Fibroblast of lung (primary cell): ENCODE measurements at regions not wholly inside any gene's neighbourhood (a gene's known extent, or its start where the extent isn't known, plus 50 kb on each side); places are given as distances from the start of the nearest gene placed in this dataset.

ENCODE experiments used
- DNase-seq, 2 donors: peaks; one replicate each; pipeline versions ENCODE4 v3.0.0 to v3.0.0-alpha.2; 2010; ENCODE audit warnings: low read depth in 2 of 2
- H2AFZ ChIP-seq: 2 replicates; pipeline ENCODE4 v1.5.1; 2012; ENCODE audit warnings: low read length, control low read depth, inconsistent platforms
- H3K27ac ChIP-seq: 2 replicates; pipeline ENCODE4 v1.5.1; 2011; ENCODE audit warnings: low read length, control low read depth; ENCODE audit not compliant: insufficient read depth
- H3K27me3 ChIP-seq: 2 replicates; pipeline ENCODE4 v1.5.1; 2011; ENCODE audit warnings: mild to moderate bottlenecking, low read length; ENCODE audit not compliant: control insufficient read depth, insufficient read depth
- H3K36me3 ChIP-seq: 2 replicates; pipeline ENCODE4 v1.5.1; 2011; ENCODE audit warnings: low read length; ENCODE audit not compliant: control insufficient read depth, insufficient read depth
- H3K4me1 ChIP-seq: 2 replicates; pipeline ENCODE4 v1.5.1; 2011; ENCODE audit warnings: low read length; ENCODE audit not compliant: control insufficient read depth, insufficient read depth; ENCODE audit errors: extremely low read depth
- H3K4me2 ChIP-seq: 2 replicates; pipeline ENCODE4 v1.5.1; 2011; ENCODE audit warnings: low read length, control low read depth; ENCODE audit not compliant: insufficient read depth; ENCODE audit errors: extremely low read depth
- H3K4me3 ChIP-seq, 4 experiments: fragments of 200-600 bp in 1 of 4; sonication (generic) in 1 of 4; replicated peaks in 1 of 4; 2 replicates each; pipeline ENCODE4 v1.5.1; 2011 to 2016; ENCODE audit warnings: low read length in 4 of 4, low read depth in 3 of 4, mild to moderate bottlenecking in 3 of 4, control low read depth in 2 of 4, inconsistent platforms in 1 of 4, mixed read lengths in 1 of 4; ENCODE audit not compliant: insufficient read depth in 1 of 4; ENCODE audit errors: control extremely low read depth in 1 of 4
- H3K79me2 ChIP-seq: 2 replicates; pipeline ENCODE4 v1.5.1; 2012; ENCODE audit warnings: mild to moderate bottlenecking, low read length, inconsistent platforms; ENCODE audit not compliant: control insufficient read depth, insufficient read depth
- H3K9ac ChIP-seq: 2 replicates; pipeline ENCODE4 v1.5.1; 2011; ENCODE audit warnings: mild to moderate bottlenecking, low read length, control low read depth; ENCODE audit not compliant: insufficient read depth
- H3K9me3 ChIP-seq: 2 replicates; pipeline ENCODE4 v1.5.1; 2012; ENCODE audit warnings: low read depth, low read length; ENCODE audit not compliant: control insufficient read depth, insufficient read depth
- H4K20me1 ChIP-seq: 2 replicates; pipeline ENCODE4 v1.5.1; 2011; ENCODE audit warnings: low read length; ENCODE audit not compliant: control insufficient read depth, insufficient read depth; ENCODE audit errors: extremely low read depth
- EZH2 ChIP-seq: IDR thresholded peaks from 2 replicates; pipeline ENCODE4 v1.5.1; 2012; ENCODE audit warnings: low read length, control low read depth, mild to moderate bottlenecking; ENCODE audit errors: missing control alignments
- TF ChIP-seq, protein P1 (sequence below), 2 donors: IDR thresholded peaks in 1 of 2; conservative IDR thresholded peaks in 1 of 2; 1 replicate in 1 of 2; 2 replicates in 1 of 2; pipeline ENCODE4 v1.5.1; 2011 to 2012; ENCODE audit warnings: low read length in 2 of 2, control low read depth in 1 of 2, inconsistent platforms in 1 of 2, low read depth in 1 of 2, mild to moderate bottlenecking in 1 of 2

DNA sequence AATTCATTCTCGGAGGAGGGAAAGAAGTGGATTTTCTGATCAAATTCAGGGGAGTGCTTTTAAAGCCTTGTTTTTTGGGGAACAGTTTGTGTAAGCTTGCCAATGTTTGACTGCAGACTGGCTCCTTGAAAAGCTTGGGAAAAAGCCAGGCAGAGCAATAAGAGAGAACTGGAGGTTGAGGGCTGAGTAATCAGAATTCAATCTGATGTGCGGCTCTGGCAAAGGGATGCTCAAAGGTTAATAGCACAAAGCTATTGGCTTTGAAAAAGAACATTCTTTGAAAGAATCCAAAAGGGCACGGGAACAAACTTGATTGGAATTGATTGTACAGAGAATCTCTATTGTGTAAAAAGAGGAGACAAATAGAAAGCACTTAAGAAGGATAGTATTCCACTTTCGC is 279.3 kb downstream of the YTHDC2 start:
- TF ChIP-seq, protein P1, sequence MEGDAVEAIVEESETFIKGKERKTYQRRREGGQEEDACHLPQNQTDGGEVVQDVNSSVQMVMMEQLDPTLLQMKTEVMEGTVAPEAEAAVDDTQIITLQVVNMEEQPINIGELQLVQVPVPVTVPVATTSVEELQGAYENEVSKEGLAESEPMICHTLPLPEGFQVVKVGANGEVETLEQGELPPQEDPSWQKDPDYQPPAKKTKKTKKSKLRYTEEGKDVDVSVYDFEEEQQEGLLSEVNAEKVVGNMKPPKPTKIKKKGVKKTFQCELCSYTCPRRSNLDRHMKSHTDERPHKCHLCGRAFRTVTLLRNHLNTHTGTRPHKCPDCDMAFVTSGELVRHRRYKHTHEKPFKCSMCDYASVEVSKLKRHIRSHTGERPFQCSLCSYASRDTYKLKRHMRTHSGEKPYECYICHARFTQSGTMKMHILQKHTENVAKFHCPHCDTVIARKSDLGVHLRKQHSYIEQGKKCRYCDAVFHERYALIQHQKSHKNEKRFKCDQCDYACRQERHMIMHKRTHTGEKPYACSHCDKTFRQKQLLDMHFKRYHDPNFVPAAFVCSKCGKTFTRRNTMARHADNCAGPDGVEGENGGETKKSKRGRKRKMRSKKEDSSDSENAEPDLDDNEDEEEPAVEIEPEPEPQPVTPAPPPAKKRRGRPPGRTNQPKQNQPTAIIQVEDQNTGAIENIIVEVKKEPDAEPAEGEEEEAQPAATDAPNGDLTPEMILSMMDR (conservative IDR thresholded peaks at IDR 0.05 in 1 of 2, IDR thresholded peaks at IDR 0.05 in 1 of 2; ENCODE audit: low read depth in 1 of 2, low read length in 2 of 2): no peak
- TF ChIP-seq EZH2: no peak
- Histone ChIP-seq H3K27me3 (no peaks in the 10 kb centered on the region), H2AFZ (no peak overlapping the region), H3K36me3 (no peaks in the 10 kb centered on the region), H3K9me3 (no peaks in the 10 kb centered on the region), H3K27ac (no peak overlapping the region), H4K20me1 (no peaks in the 10 kb centered on the region), H3K4me1 (no peaks in the 10 kb centered on the region), H3K4me2 (no peak overlapping the region), H3K4me3 (no peak overlapping the region), H3K9ac (no peak overlapping the region), H3K79me2 (no peaks in the 10 kb centered on the region)
- no peak for DNase-seq

DNA sequence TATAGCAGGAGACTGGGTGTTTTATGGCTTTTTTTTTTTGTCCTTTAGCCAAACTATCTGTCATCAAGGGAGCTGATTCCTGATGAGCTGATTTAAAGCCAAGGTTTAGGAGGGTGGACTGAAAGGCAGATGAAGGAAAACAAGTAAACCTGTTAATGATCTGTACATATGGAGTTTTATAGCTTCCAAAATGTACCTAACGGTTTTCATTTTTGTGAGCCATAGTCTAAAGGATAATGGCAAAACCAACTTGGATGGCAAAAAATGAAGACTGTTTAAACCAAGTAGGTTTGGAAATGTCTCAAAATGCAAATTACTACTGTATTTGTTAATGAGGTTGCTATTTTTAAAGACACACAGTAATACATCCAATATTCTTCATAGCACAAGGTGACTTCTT is 281.5 kb downstream of the YTHDC2 start:
- TF ChIP-seq, protein P1 (conservative IDR thresholded peaks at IDR 0.05 in 1 of 2, IDR thresholded peaks at IDR 0.05 in 1 of 2; ENCODE audit: low read depth in 1 of 2, low read length in 2 of 2): no peak
- TF ChIP-seq EZH2: no peak
- Histone ChIP-seq H3K27me3 (no peaks in the 10 kb centered on the region), H3K4me1 (no peaks in the 10 kb centered on the region), H3K4me3 (no peak overlapping the region), H3K36me3 (no peaks in the 10 kb centered on the region), H3K9ac (no peak overlapping the region), H3K79me2 (no peaks in the 10 kb centered on the region), H4K20me1 (no peaks in the 10 kb centered on the region), H2AFZ (no peak overlapping the region), H3K27ac (no peak overlapping the region), H3K4me2 (no peak overlapping the region), H3K9me3 (no peaks in the 10 kb centered on the region)
- DNase-seq: no peak

DNA sequence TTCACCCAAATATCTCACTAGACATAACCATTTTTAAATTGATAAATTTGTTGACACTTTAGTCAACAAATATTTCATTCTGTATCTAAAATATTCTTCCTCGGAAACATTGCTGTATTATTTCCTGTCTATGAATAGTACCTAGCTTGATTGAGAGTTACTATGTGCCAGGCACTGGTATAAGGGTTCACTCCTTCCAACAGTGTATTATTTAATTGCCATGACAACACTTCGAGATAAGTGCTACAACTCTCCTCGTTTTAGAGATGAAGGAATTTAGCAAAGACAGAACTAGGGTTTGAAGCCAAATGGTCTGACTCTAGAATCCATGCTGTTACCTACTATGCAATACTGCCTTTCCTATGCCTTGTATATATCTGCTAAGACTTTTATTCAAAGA is 287.2 kb downstream of the YTHDC2 start:
- no peaks in the 10 kb centered on the region for H3K4me1 ChIP-seq
- TF ChIP-seq, protein P1 (conservative IDR thresholded peaks at IDR 0.05 in 1 of 2, IDR thresholded peaks at IDR 0.05 in 1 of 2; ENCODE audit: low read depth in 1 of 2, low read length in 2 of 2): no peak
- no peak for TF ChIP-seq EZH2
- H3K4me2 ChIP-seq: no peak overlapping the region
- no peak for DNase-seq
- H3K36me3 ChIP-seq: no peaks in the 10 kb centered on the region
- H4K20me1 ChIP-seq: no peaks in the 10 kb centered on the region
- no peaks in the 10 kb centered on the region for H3K9me3 ChIP-seq
- H2AFZ ChIP-seq: no peak overlapping the region
- H3K4me3 ChIP-seq: no peak overlapping the region
- H3K9ac ChIP-seq: no peak overlapping the region
- H3K27me3 ChIP-seq: no peaks in the 10 kb centered on the region
- H3K79me2 ChIP-seq: no peaks in the 10 kb centered on the region
- no peak overlapping the region for H3K27ac ChIP-seq
